ENCODE measurements at regions not wholly inside any gene's neighbourhood (a gene's known extent, or its start where the extent isn't known, plus 50 kb on each side); places are given as distances from the start of the nearest gene placed in this dataset.

DNA sequence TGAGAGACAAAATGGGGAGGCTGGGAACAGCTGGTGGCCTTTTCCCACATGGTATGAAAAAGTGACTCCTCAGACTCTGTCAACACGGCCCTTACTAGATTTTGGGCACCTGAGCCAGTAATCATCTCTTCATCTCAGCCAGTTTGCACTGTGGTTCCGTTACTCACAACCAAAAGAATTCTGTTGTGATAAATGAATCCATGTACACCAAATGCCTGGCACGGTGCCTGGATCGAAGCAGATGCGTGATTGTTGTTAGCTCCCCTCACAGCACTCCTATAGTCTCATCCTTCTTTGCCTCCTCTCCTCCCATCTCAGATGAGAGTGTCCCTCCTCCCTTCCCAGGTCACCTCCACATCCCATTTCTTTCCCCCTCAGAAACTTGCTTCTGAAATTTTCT is 57.9 kb upstream of the GJB5 start:
- TF ChIP-seq, protein P1, sequence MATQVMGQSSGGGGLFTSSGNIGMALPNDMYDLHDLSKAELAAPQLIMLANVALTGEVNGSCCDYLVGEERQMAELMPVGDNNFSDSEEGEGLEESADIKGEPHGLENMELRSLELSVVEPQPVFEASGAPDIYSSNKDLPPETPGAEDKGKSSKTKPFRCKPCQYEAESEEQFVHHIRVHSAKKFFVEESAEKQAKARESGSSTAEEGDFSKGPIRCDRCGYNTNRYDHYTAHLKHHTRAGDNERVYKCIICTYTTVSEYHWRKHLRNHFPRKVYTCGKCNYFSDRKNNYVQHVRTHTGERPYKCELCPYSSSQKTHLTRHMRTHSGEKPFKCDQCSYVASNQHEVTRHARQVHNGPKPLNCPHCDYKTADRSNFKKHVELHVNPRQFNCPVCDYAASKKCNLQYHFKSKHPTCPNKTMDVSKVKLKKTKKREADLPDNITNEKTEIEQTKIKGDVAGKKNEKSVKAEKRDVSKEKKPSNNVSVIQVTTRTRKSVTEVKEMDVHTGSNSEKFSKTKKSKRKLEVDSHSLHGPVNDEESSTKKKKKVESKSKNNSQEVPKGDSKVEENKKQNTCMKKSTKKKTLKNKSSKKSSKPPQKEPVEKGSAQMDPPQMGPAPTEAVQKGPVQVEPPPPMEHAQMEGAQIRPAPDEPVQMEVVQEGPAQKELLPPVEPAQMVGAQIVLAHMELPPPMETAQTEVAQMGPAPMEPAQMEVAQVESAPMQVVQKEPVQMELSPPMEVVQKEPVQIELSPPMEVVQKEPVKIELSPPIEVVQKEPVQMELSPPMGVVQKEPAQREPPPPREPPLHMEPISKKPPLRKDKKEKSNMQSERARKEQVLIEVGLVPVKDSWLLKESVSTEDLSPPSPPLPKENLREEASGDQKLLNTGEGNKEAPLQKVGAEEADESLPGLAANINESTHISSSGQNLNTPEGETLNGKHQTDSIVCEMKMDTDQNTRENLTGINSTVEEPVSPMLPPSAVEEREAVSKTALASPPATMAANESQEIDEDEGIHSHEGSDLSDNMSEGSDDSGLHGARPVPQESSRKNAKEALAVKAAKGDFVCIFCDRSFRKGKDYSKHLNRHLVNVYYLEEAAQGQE (IDR thresholded peaks at IDR 0.05; ENCODE audit: insufficient read depth in 1 of 2, low read depth in 2 of 2, low read length in 2 of 2), result no peak
- no peak for TF ChIP-seq POLR2AphosphoS5 (IDR thresholded peaks at IDR 0.05; ENCODE audit: low read depth, low read length)

All from PFSK-1 (cell line).